Amygdala (tissue), 56 donors: ENCODE measurements at regions not wholly inside any gene's neighbourhood (a gene's known extent, or its start where the extent isn't known, plus 50 kb on each side); places are given as distances from the start of the nearest gene placed in this dataset.
"Not testable (repeated sequence)": the region's sequence is repeated elsewhere in the genome, so short reads cannot be mapped to it uniquely, and the experiment has no call there.

Experiments
- DNase-seq, 56 donors: peaks; one replicate each; lab custom pipeline; 2025; lab: John Stamatoyannopoulos, UW

- DNase-seq, result no peak
Observed at GRCh38 chr6:68239034-68239433, 396.0 kb upstream of the ADGRB3 start.

- DNase-seq, result no peak
Observed at GRCh38 chr6:68238097-68238601, 396.9 kb upstream of the ADGRB3 start.

GRCh38 chr6:68237205-68237604 lies 397.9 kb upstream of the ADGRB3 start:
- no peak for DNase-seq

- no peak for DNase-seq
Observed at GRCh38 chr6:68235326-68235784, 399.7 kb upstream of the ADGRB3 start.

GRCh38 chr6:68233623-68234022 lies 401.5 kb upstream of the ADGRB3 start:
- no peak for DNase-seq

- DNase-seq, result no peak
Observed at GRCh38 chr6:68229566-68229965, 405.5 kb upstream of the ADGRB3 start.

GRCh38 chr6:68226460-68226859 lies 408.6 kb upstream of the ADGRB3 start:
- DNase-seq, result peak in 1 of 56 donors; percentile 1

GRCh38 chr6:68225729-68226128 lies 409.4 kb upstream of the ADGRB3 start:
- no peak for DNase-seq

- DNase-seq, result no peak
Observed at GRCh38 chr6:68211242-68211795, 423.8 kb upstream of the ADGRB3 start.

GRCh38 chr6:68207612-68208011 lies 427.5 kb upstream of the ADGRB3 start:
- DNase-seq, result not testable (repeated sequence)

- DNase-seq, result no peak
Observed at GRCh38 chr6:68200929-68201328, 434.2 kb upstream of the ADGRB3 start.

GRCh38 chr6:68197356-68197755 lies 437.7 kb upstream of the ADGRB3 start:
- DNase-seq, result no peak

GRCh38 chr6:68196645-68197044 lies 438.4 kb upstream of the ADGRB3 start:
- DNase-seq, result no peak

- not testable (repeated sequence) for DNase-seq
Observed at GRCh38 chr6:68195753-68196152, 439.3 kb upstream of the ADGRB3 start.

GRCh38 chr6:68194846-68195478 lies 440.1 kb upstream of the ADGRB3 start:
- no peak for DNase-seq

GRCh38 chr6:68192988-68193387 lies 442.1 kb upstream of the ADGRB3 start:
- no peak for DNase-seq

GRCh38 chr6:68189217-68189815 lies 445.8 kb upstream of the ADGRB3 start:
- no peak for DNase-seq

GRCh38 chr6:68186870-68187269 lies 448.2 kb upstream of the ADGRB3 start:
- no peak for DNase-seq

- DNase-seq, result no peak
Observed at GRCh38 chr6:68182386-68182785, 452.7 kb upstream of the ADGRB3 start.

GRCh38 chr6:68181027-68181426 lies 454.1 kb upstream of the ADGRB3 start:
- DNase-seq, result not testable (repeated sequence)

- no peak for DNase-seq
Observed at GRCh38 chr6:68173616-68174015, 461.5 kb upstream of the ADGRB3 start.

- no peak for DNase-seq
Observed at GRCh38 chr6:68169922-68170321, 465.2 kb upstream of the ADGRB3 start.
